AG04450 (cell line): ENCODE measurements at regions not wholly inside any gene's neighbourhood (a gene's known extent, or its start where the extent isn't known, plus 50 kb on each side); places are given as distances from the start of the nearest gene placed in this dataset.

Experiments
- CTCF ChIA-PET: fragments of 300-600, 350-600 bp; formaldehyde crosslinking; extraction: SDS; loops from one replicate; lab custom pipeline; 2022; ENCODE audit warnings: antibody characterized with exemption, inconsistent platforms; lab: Charles Lee
- POLR2A ChIA-PET: fragments of 350-600 bp; formaldehyde crosslinking; extraction: SDS; loops from one replicate; lab custom pipeline; 2021; ENCODE audit warnings: antibody characterized with exemption, inconsistent platforms; lab: Yijun Ruan, JAX
- DNase-seq: peaks from one replicate; pipeline ENCODE4 v3.0.0-alpha.2; 2011; ENCODE audit warnings: low read depth, low spot score
- H3K27ac ChIP-seq: one replicate; pipeline ENCODE4 v1.5.1; 2012; ENCODE audit warnings: low read depth, low read length, control low read depth
- H3K27me3 ChIP-seq: one replicate; pipeline ENCODE4 v1.6.0; 2012; ENCODE audit warnings: low read length; ENCODE audit not compliant: control insufficient read depth, insufficient read depth
- H3K4me3 ChIP-seq: 2 replicates; pipeline ENCODE4 v1.5.1; 2011; ENCODE audit warnings: mild to moderate bottlenecking, low read depth, low read length, control low read depth
- H3K9me3 ChIP-seq: 2 replicates; pipeline ENCODE4 v1.5.1; 2012; ENCODE audit warnings: low read length; ENCODE audit not compliant: control insufficient read depth, insufficient read depth
- CTCF ChIP-seq: IDR thresholded peaks from 2 replicates; pipeline ENCODE4 v1.5.1; 2011; ENCODE audit warnings: low read depth, low read length, control low read depth, inconsistent platforms

GRCh38 chrX:20594985-20595384 is 328.3 kb upstream of the RPS6KA3 start:
- no peak for DNase-seq
- ChIA-PET POLR2A (no interaction called here), CTCF (no interaction called here)
- Histone ChIP-seq H3K4me3 (no peak overlapping the region), H3K27me3 (no peaks in the 10 kb centered on the region), H3K27ac (no peak overlapping the region), H3K9me3 (no peaks in the 10 kb centered on the region)
- peak; percentile 32; the same call in 1 of the 2 replicates for TF ChIP-seq CTCF

- Histone ChIP-seq H3K27me3 (no peaks in the 10 kb centered on the region), H3K9me3 (no peaks in the 10 kb centered on the region), H3K4me3 (no peak overlapping the region), H3K27ac (no peak overlapping the region)
- ChIA-PET POLR2A (no interaction called here), CTCF (no interaction called here)
- DNase-seq, result no peak
- no peak for TF ChIP-seq CTCF
These were observed 327.1 kb upstream of the RPS6KA3 start for GRCh38 chrX:20593836-20594235.

GRCh38 chrX:20593402-20593801 is 326.7 kb upstream of the RPS6KA3 start:
- H3K27ac ChIP-seq, result no peak overlapping the region
- no peaks in the 10 kb centered on the region for H3K27me3 ChIP-seq
- CTCF ChIA-PET, result no interaction called here
- no peak for DNase-seq
- no peaks in the 10 kb centered on the region for H3K9me3 ChIP-seq
- H3K4me3 ChIP-seq, result no peak overlapping the region
- POLR2A ChIA-PET, result no interaction called here
- no peak for TF ChIP-seq CTCF

GRCh38 chrX:20591246-20591645 is 324.5 kb upstream of the RPS6KA3 start:
- no peak for TF ChIP-seq CTCF
- CTCF ChIA-PET, result no interaction called here
- Histone ChIP-seq H3K27me3 (no peaks in the 10 kb centered on the region), H3K27ac (no peak overlapping the region), H3K9me3 (no peaks in the 10 kb centered on the region), H3K4me3 (no peak overlapping the region)
- POLR2A ChIA-PET, result no interaction called here
- DNase-seq, result no peak

GRCh38 chrX:20585782-20586181 is 319.1 kb upstream of the RPS6KA3 start:
- Histone ChIP-seq H3K9me3 (no peaks in the 10 kb centered on the region), H3K27ac (no peak overlapping the region), H3K27me3 (no peaks in the 10 kb centered on the region), H3K4me3 (no peak overlapping the region)
- POLR2A ChIA-PET, result no interaction called here
- TF ChIP-seq CTCF, result no peak
- CTCF ChIA-PET, result no interaction called here
- no peak for DNase-seq
